HL-60 (cell line): ENCODE measurements at regions not wholly inside any gene's neighbourhood (a gene's known extent, or its start where the extent isn't known, plus 50 kb on each side); places are given as distances from the start of the nearest gene placed in this dataset.
A peak's percentile ranks its signal among the peaks of the same experiment; 100 is the strongest.

Experiments used
- DNase-seq, 2 experiments: peaks; one replicate each; pipeline ENCODE4 v3.0.0-alpha.2; 2010 to 2020; ENCODE audit warnings: low read depth in 1 of 2, low spot score in 1 of 2
- H3K27ac ChIP-seq: fragments of 250-450 bp; sonication (Bioruptor Pico); replicated peaks from 2 replicates; pipeline ENCODE4 v1.5.1; 2020; ENCODE audit warnings: mild to moderate bottlenecking, moderate library complexity
- H3K27me3 ChIP-seq: fragments of 250-450 bp; sonication (Bioruptor Pico); 2 replicates; pipeline ENCODE4 v1.5.1; 2021; ENCODE audit warnings: mild to moderate bottlenecking, moderate library complexity; ENCODE audit not compliant: insufficient read depth, poor library complexity, severe bottlenecking
- H3K4me3 ChIP-seq: replicated peaks from 2 replicates; pipeline ENCODE4 v1.5.1; 2011; ENCODE audit warnings: mild to moderate bottlenecking, control low read depth, low read length; ENCODE audit not compliant: insufficient read depth
- CTCF ChIP-seq: IDR thresholded peaks from one replicate; pipeline ENCODE4 v1.5.1; 2011; ENCODE audit warnings: low read length, control low read depth, inconsistent platforms; ENCODE audit not compliant: insufficient read depth
- GABPA ChIP-seq: IDR thresholded peaks from 2 replicates; pipeline ENCODE4 v1.6.1; 2012; ENCODE audit warnings: low read depth
- POLR2AphosphoS5 ChIP-seq: IDR thresholded peaks from 2 replicates; pipeline ENCODE4 v1.6.1; 2012; ENCODE audit warnings: low read depth
- REST ChIP-seq: IDR thresholded peaks from 2 replicates; pipeline ENCODE4 v1.6.1; 2012; ENCODE audit warnings: low read depth; ENCODE audit not compliant: insufficient replicate concordance
- SPI1 ChIP-seq: IDR thresholded peaks from 2 replicates; pipeline ENCODE4 v1.6.1; 2012; ENCODE audit warnings: low read depth, mild to moderate bottlenecking, borderline replicate concordance

GRCh38 chr4:188606635-188607034 lies 467.4 kb downstream of the TRIML1 start:
- Histone ChIP-seq H3K4me3 (no peak overlapping the region), H3K27me3 (no peaks in the 10 kb centered on the region), H3K27ac (no peak overlapping the region)
- DNase-seq = no peak
- TF ChIP-seq CTCF (no peak), POLR2AphosphoS5 (no peak), GABPA (no peak), SPI1 (no peak), REST (no peak)

- DNase-seq = no peak
- Histone ChIP-seq H3K27me3 (no peaks in the 10 kb centered on the region), H3K27ac (no peak overlapping the region), H3K4me3 (no peak overlapping the region)
- TF ChIP-seq POLR2AphosphoS5 (no peak), REST (no peak), SPI1 (no peak), CTCF (no peak), GABPA (no peak)
Observed at GRCh38 chr4:188611143-188611542, 471.9 kb downstream of the TRIML1 start.

GRCh38 chr4:188612659-188613058 lies 473.4 kb downstream of the TRIML1 start:
- Histone ChIP-seq H3K27me3 (no peaks in the 10 kb centered on the region), H3K4me3 (no peak overlapping the region), H3K27ac (no peak overlapping the region)
- DNase-seq = peak in 1 of 2 experiments; percentile 40
- peak; percentile 62; the same call in 1 of the 2 replicates for TF ChIP-seq SPI1
- TF ChIP-seq POLR2AphosphoS5 = no peak

GRCh38 chr4:188613976-188614375 lies 474.7 kb downstream of the TRIML1 start:
- Histone ChIP-seq H3K4me3 (no peak overlapping the region), H3K27me3 (no peaks in the 10 kb centered on the region), H3K27ac (no peak overlapping the region)
- no peak for TF ChIP-seq SPI1
- no peak for TF ChIP-seq GABPA
- TF ChIP-seq REST = no peak
- no peak for TF ChIP-seq POLR2AphosphoS5
- TF ChIP-seq CTCF = no peak
- DNase-seq = no peak
